ENCODE measurements at regions not wholly inside any gene's neighbourhood (a gene's known extent, or its start where the extent isn't known, plus 50 kb on each side); places are given as distances from the start of the nearest gene placed in this dataset.
"Not testable (repeated sequence)": the region's sequence is repeated elsewhere in the genome, so short reads cannot be mapped to it uniquely, and the experiment has no call there.

GRCh38 chr14:105741707-105742530, 215.5 kb downstream of the TMEM121 start:
- DNase-seq, result not testable (repeated sequence)

- DNase-seq, result no peak
Observed at GRCh38 chr14:105742531-105742848, 216.1 kb downstream of the TMEM121 start.

GRCh38 chr14:105742904-105743701, 216.7 kb downstream of the TMEM121 start:
- not testable (repeated sequence) for DNase-seq

- DNase-seq, result not testable (repeated sequence)
Observed at GRCh38 chr14:105744213-105744787, 217.9 kb downstream of the TMEM121 start.

GRCh38 chr14:105745433-105746123, 219.2 kb downstream of the TMEM121 start:
- DNase-seq, result peak; percentile 43

GRCh38 chr14:105746124-105746514, 219.7 kb downstream of the TMEM121 start:
- no peak for DNase-seq

GRCh38 chr14:105746800-105747502, 220.6 kb downstream of the TMEM121 start:
- peak; percentile 50 for DNase-seq

GRCh38 chr14:105747503-105748203, 221.3 kb downstream of the TMEM121 start:
- not testable (repeated sequence) for DNase-seq

- DNase-seq, result peak; percentile 97
Observed at GRCh38 chr14:105748204-105748578, 221.8 kb downstream of the TMEM121 start.

GRCh38 chr14:105748710-105749109, 222.3 kb downstream of the TMEM121 start:
- DNase-seq, result not testable (repeated sequence)

GRCh38 chr14:105749870-105750541, 223.6 kb downstream of the TMEM121 start:
- DNase-seq, result not testable (repeated sequence)

GRCh38 chr14:105751291-105751751, 224.9 kb downstream of the TMEM121 start:
- DNase-seq, result not testable (repeated sequence)

GRCh38 chr14:105752420-105752819, 226.0 kb downstream of the TMEM121 start:
- DNase-seq, result not testable (repeated sequence)

GRCh38 chr14:105760691-105761344, 234.4 kb downstream of the TMEM121 start:
- DNase-seq, result no peak

- not testable (repeated sequence) for DNase-seq
Observed at GRCh38 chr14:105761345-105761740, 235.0 kb downstream of the TMEM121 start.

- DNase-seq, result no peak
Observed at GRCh38 chr14:105761842-105762241, 235.5 kb downstream of the TMEM121 start.

- DNase-seq, result not testable (repeated sequence)
Observed at GRCh38 chr14:105762262-105762661, 235.9 kb downstream of the TMEM121 start.

- not testable (repeated sequence) for DNase-seq
Observed at GRCh38 chr14:105764254-105764901, 238.0 kb downstream of the TMEM121 start.

GRCh38 chr14:105765072-105765825, 238.9 kb downstream of the TMEM121 start:
- not testable (repeated sequence) for DNase-seq

All from DMS79 treated with DMSO at 0.1 percent for 48 hours (cell line).